AG10803 (cell line): ENCODE measurements at regions not wholly inside any gene's neighbourhood (a gene's known extent, or its start where the extent isn't known, plus 50 kb on each side); places are given as distances from the start of the nearest gene placed in this dataset.

Experiments used
- DNase-seq: peaks from one replicate; pipeline ENCODE4 v3.0.0; 2010; ENCODE audit warnings: low read depth
- H3K4me3 ChIP-seq: 2 replicates; pipeline ENCODE4 v1.5.1; 2011; ENCODE audit warnings: mild to moderate bottlenecking, low read length, control low read depth
- CTCF ChIP-seq: conservative IDR thresholded peaks from 2 replicates; pipeline ENCODE4 v1.5.1; 2011; ENCODE audit warnings: mild to moderate bottlenecking, low read length, control low read depth, inconsistent platforms

- no peak overlapping the region for H3K4me3 ChIP-seq
- TF ChIP-seq CTCF = no peak
- no peak for DNase-seq
Measured at GRCh38 chr17:77874303-77875050, 84.0 kb upstream of the TNRC6C start.

- peak; percentile 91 for DNase-seq
- no peak overlapping the region for H3K4me3 ChIP-seq
- TF ChIP-seq CTCF = no peak
Measured at GRCh38 chr17:77875051-77875780, 83.3 kb upstream of the TNRC6C start.

GRCh38 chr17:77875881-77876509, 82.5 kb upstream of the TNRC6C start:
- H3K4me3 ChIP-seq = no peak overlapping the region
- DNase-seq = peak; percentile 34
- TF ChIP-seq CTCF = no peak

GRCh38 chr17:77877036-77877435, 81.5 kb upstream of the TNRC6C start:
- no peak for DNase-seq
- TF ChIP-seq CTCF = no peak
- H3K4me3 ChIP-seq = no peak overlapping the region

GRCh38 chr17:77877646-77878355, 80.7 kb upstream of the TNRC6C start:
- H3K4me3 ChIP-seq = no peak overlapping the region
- TF ChIP-seq CTCF = no peak
- no peak for DNase-seq

GRCh38 chr17:77879226-77879895, 79.1 kb upstream of the TNRC6C start:
- DNase-seq = no peak
- H3K4me3 ChIP-seq = no peak overlapping the region
- TF ChIP-seq CTCF = no peak
